Hematopoietic multipotent progenitor cell treated with erythropoietin and hydrocortisone succinate and interleukin-3 and kit ligand, for 8 days (in vitro differentiated cells): ENCODE measurements at regions not wholly inside any gene's neighbourhood (a gene's known extent, or its start where the extent isn't known, plus 50 kb on each side); places are given as distances from the start of the nearest gene placed in this dataset.
A peak's percentile ranks its signal among the peaks of the same experiment; 100 is the strongest.
"Not testable (repeated sequence)": the region's sequence is repeated elsewhere in the genome, so short reads cannot be mapped to it uniquely, and the experiment has no call there.

Experiments used
- DNase-seq: peaks from one replicate; pipeline ENCODE4 v3.0.0-alpha.2; 2015

- no peak for DNase-seq
Observed at GRCh38 chr6:30832864-30833263, 51.5 kb upstream of the DDR1 start.

GRCh38 chr6:30830438-30830837, 53.9 kb upstream of the DDR1 start:
- DNase-seq: peak; percentile 27

- DNase-seq: no peak
Observed at GRCh38 chr6:30829639-30830255, 54.6 kb upstream of the DDR1 start.

- DNase-seq: no peak
Observed at GRCh38 chr6:30829033-30829432, 55.3 kb upstream of the DDR1 start.

DNA sequence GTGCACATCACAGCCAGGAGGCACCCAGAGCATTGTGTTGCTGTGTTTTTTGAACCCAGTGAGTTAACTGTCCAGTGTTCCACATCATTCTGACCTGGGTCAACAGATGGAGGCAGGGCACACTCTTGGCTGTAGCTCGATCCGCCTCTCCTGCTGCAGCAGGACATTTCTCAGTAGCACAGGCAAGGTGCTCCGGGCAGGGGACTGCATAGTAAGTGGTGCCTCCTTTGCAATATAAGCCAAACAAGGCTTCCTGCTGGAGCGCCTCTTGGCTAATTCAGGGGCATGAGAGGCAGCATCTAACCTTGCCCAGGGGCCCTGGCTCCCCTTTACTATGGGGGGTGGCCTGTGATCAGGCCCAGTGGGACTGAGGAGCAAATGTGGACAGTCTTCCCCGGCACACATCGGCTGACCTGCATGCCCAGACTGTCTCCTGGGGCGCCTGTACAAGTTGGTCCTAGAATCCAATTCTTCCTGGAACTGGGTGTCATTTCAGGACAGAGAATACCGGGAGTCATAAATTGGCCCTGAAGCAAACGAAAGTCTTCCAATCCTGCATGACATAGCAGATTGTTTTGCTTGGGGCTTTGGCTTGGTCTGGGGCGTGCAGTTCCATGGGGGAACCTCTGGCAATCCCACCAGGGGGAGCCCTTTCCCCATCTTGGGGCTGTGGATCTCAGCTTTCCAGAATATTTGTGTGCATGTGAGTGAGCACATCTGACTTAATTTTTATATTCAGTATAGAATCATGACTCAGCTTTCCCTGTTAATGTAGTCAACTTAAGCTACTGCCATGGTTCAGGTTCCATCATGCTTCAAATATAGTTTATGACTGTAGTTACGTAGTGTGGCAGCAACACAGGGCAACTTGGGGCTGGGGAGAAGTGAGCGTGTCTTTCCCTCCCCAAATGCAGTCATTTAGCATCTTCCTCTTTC, 56.0 kb upstream of the DDR1 start:
- DNase-seq: peak; percentile 82

GRCh38 chr6:30826961-30827342, 57.4 kb upstream of the DDR1 start:
- DNase-seq: no peak

DNA sequence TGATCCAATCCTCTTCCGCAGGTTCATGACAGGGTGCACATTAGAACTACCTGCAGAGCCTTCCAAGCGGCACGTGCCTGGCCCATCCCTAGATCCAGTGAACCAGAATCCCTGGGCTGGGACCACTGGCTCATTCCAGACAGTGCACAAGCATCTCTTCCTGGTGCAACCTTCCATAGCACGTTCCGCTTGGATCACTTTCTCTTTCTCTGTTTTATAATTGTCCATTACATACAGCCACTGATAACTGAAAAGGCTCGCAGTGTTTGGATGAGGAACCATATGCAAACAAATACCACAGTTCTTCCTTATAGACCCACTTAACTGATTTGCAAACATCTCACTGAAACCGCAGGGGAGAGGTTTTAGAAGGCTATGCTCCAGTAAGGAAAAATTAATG, 59.6 kb upstream of the DDR1 start:
- DNase-seq: no peak

GRCh38 chr6:30823534-30823865, 60.8 kb upstream of the DDR1 start:
- DNase-seq: no peak

- peak; percentile 70 for DNase-seq
Observed at GRCh38 chr6:30821862-30822784, 62.2 kb upstream of the DDR1 start.

DNA sequence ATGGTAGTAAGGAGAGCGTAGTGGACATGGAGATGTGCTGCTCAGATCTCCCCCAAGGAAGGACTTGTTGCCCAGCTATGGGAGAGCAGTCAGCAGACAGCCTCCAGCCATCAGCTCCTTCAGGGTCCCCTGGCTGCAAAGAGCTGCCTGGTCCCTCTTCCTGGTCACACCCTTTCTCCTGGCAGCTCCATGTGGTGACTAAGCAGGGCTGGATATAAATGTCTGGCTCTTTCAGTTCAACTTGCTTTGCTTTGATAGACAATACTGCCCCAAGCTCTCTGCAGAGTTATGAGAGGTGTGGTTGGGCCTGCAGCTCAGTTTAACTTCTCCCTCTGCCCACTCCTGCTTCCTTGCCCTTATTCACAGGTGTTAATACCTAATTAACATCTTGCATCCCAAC, 64.1 kb upstream of the DDR1 start:
- DNase-seq: no peak

DNA sequence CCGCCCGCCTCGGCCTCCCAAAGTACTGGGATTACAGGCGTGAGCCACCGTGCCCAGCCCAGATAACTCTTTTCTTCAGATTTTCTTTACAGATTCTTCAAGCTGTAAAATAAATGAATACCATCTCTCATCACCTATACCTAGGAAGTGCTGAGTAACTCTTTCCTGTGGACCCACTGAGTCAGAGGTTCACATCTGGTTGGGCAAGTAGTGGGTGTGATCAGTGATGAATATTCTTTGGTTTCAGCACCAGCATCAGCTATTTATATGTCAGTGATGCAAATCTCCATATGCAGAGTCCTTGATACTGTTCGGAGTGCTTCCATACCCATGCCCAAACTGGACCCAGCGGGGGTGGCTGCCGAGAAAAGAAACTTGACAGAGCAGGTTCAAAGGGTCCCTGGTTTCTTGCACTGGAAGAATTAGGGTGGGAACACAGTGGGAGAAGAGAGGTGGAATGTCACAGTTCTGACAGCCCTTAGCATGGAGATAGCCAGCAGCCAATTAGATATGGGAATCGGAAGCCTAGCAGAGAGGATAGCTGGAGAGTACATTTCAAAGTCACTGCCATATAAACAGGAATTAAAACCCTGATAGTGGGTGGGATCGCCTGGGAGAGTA, 64.9 kb upstream of the DDR1 start:
- DNase-seq: no peak

- DNase-seq: no peak
Observed at GRCh38 chr6:30818391-30818841, 65.9 kb upstream of the DDR1 start.

DNA sequence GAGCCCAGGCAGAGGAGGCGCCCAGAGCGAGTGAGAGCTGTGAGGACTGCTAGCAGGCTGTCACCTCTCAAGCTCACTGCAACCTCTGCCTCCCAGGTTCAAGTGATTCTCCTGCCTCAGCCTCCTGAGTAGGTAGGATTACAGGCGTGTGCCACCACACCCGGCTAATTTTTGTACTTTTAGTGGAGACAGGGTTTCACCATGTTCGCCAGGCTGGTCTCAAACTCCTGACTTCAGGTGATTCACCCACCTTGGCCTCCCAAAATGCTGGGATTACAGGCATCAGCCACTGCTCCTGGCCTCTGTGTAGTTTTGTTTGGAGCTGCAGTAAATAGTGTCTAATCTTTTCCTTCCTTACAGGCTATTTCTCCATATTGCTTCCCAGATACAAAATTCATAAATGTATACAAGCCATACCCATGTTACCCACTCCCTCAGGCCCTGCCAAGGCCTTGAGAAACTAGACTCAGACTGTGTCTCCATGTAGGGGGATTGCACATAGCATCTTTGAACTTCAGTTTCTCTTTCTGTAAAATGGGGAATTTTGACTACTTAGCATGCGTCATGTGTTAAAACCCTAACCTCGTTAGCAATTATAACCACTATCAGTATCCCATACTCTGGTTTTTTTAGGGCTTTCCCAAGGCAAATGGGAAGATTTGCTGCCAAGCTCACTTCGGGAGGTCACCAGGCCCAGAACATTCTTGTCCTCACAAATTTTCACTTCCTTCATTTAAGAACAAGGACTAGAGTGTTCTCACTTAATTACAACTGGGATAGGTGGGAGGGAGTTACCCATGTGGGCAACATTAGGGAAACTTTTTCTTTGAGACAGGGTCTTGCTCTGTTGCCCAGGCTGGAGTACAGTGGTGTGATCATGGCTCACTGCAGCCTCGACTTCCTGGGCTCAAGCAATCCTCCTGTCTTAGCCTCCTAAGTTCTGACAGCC, 67.3 kb upstream of the DDR1 start:
- DNase-seq: no peak

DNA sequence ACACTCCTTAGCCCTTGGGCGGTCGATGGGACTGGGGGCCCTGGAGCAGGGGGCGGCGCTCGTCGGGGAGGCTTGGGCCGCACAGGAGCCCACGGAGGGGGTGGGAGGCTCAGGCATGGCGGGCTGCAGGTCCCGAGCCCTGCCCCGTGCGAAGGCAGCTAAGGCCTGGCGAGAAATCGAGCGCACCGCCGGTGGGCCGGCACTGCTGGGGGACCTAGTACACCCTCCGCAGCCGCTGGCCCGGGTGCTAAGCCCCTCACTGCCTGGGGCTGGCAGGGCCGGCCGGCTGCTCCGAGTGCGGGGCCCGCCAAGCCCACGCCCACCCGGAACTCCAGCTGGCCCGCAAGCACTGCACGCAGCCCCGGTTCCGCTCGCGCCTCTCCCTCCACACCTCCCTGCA, 68.0 kb upstream of the DDR1 start:
- DNase-seq: not testable (repeated sequence)

- DNase-seq: not testable (repeated sequence)
Observed at GRCh38 chr6:30815041-30815742, 69.1 kb upstream of the DDR1 start.

DNA sequence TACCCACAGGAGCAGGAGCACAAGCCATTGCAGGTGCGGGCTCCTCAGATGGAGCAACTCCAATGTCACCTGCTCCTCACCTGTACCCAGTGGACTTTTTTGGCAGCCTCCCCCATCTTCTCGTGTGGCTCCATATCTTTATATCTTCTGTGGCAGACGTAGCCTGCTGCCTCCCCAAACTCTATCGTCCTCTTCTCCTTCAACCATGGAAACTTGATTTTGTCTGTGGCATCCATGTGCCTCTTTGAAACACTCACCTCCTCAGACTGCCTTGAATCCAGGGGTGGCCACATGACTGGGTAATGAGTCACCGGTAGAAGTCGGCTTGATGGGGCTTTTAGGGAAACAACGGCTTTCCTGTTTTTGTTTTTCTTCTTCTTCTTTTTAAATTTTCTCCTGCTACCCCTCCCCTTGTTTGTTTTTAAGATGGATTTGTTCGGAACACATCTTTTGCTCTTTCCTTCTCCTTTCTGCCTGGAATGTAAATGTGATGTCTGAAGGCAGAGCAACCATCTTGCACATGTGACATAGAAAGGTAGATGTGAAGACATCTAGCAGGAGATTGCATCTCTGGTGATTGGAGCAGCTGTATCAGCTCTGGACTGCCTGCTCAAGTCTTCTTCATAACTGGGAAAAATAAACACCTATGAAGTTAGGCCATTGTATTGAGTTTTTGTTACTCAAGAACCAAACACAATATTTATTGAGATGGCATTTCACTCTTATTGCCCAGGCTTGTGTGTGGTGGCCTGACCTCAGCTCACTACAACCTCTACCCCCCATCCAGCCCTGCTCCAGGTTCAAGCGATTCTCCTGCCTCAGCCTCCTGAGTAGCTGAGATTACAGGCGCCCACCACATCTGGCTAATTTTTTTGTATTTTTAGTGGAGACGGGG, 69.9 kb upstream of the DDR1 start:
- peak; percentile 31 for DNase-seq

DNA sequence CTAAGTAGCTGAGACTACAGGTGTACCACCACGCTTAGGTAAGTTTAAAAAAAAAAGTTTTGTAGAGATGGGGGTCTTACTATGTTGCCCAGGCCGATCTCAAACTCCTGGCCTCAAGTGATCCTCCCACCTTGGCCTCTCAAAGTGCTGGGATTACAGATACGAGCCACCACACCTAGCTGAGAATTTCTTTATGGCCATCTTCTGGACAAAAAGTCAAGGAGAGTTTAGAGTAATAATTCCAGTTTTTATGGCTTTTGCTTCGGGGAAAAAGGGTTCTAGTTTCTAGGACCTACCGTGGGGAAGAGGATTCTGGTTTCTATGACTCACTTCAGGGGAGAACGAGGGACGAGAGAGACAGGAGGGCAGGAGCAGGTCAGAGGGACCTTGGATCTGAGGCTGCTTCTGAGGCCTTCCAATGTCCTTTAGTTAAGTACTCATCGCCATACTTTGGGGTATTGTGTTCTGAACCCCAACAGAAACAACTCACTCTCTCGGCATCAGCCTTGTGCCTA, 69.3 kb upstream of the IER3 start:
- DNase-seq: no peak

- no peak for DNase-seq
Observed at GRCh38 chr6:30810813-30811339, 66.5 kb upstream of the IER3 start.

GRCh38 chr6:30807566-30807965, 63.2 kb upstream of the IER3 start:
- not testable (repeated sequence) for DNase-seq
